Midbrain (tissue), 1 donor: ENCODE measurements at regions not wholly inside any gene's neighbourhood (a gene's known extent, or its start where the extent isn't known, plus 50 kb on each side); places are given as distances from the start of the nearest gene placed in this dataset.
"Not testable (repeated sequence)": the region's sequence is repeated elsewhere in the genome, so short reads cannot be mapped to it uniquely, and the experiment has no call there.

ENCODE experiments used
- DNase-seq: peaks from one replicate; lab custom pipeline; 2025; lab: John Stamatoyannopoulos, UW

GRCh38 chr6:14518515-14519217 lies 401.1 kb downstream of the CD83 start:
- DNase-seq: no peak

- DNase-seq: no peak
Observed at GRCh38 chr6:14520029-14520428, 402.5 kb downstream of the CD83 start.

DNA sequence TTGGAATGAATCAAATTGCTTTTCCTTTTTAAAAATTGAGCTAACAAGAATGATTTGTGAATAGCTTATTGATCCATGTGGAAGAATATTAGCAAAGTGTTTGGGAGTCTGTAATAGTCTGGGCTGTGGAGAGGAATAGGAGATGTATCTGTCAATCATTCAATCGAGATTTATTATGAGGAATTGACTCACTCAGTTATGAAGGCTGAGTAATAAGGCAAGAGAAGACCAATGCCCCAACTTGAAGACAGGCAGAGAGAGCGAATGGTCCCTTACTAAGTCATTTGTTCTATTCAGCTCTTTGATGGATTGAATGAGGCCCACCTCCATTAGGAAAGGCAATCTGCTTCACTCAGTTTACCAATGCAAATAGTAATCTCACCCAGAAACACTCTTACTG lies 403.0 kb downstream of the CD83 start:
- DNase-seq: no peak

DNA sequence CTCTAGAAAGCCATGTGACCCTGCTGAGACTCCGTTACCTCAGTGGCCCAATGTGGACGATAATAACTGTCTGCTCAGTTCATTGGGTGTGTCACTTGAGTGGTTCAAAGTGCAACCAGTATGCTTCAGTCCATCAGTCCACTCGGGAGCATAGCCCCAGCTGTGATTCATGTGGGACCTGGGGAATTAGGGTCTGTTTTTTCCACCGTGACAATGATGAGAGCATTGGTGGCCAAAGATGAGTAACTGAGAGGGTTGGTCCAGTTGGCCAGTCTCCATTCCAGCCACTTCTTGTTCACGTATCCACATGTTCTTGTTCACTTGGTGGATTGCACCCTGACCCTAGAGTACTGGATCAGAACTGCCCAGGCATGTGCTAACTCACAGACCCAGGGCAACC lies 403.6 kb downstream of the CD83 start:
- no peak for DNase-seq

- DNase-seq: not testable (repeated sequence)
Observed at GRCh38 chr6:14521861-14522260, 404.3 kb downstream of the CD83 start.

DNA sequence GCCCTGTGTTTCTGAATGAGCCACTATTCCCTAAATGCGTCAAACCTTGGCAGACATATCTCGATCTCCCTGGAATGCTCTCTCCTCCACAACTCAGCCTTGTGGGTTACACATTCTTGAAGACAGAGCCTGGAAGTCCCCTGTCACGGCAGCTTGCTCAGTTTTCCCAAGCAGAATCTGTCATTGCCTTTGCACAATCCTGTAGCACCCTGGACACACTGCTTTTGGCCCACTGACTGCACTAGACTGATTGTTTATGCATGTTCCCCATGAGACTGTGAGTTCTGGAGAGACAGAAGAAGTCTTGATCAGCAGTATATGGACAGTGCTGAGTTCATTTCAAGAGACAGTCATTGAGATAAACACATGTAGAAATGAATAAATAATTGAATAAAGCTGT lies 406.7 kb downstream of the CD83 start:
- no peak for DNase-seq

- no peak for DNase-seq
Observed at GRCh38 chr6:14530385-14530784, 412.8 kb downstream of the CD83 start.

DNA sequence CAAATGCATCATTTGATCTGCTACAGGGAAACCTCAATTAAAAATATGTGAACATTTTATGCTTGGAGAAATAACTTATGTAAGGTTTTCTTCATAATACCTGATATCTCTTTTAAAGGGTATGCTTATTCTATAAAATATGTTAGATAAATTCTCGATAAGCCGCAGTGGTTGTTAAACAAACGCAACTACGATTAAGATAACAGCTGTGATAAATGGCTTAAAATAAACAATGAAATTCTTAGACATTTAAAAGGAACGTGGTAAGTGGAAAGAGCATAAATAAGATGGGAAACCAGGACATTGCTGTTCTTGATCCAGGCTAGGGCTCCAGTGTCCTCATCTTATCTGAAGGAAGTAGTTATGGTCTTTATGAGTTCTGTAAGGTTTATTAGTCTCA lies 415.9 kb downstream of the CD83 start:
- no peak for DNase-seq

GRCh38 chr6:14537030-14537429 lies 419.5 kb downstream of the CD83 start:
- no peak for DNase-seq

DNA sequence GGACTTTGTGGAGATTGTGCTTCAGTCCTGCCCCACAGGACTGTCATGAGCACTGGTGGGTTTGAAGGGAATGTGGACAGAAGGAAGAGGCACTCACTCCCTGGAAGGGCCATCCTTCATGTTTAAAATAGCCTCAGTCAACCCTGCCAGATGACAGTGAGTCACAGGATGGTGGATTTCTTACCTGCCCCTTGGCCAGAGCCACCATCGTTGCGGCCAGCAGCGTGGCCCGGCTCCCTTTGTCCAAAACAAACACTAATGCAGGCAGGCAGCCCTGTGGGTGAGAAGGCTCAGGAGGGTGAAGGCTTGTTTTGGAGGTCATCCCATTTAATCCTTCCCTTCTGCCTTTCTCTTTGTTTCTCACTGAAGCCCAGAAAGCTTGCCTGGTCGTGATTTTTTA lies 422.7 kb downstream of the CD83 start:
- no peak for DNase-seq

- DNase-seq: no peak
Observed at GRCh38 chr6:14540810-14541540, 423.4 kb downstream of the CD83 start.

GRCh38 chr6:14542670-14543366 lies 425.2 kb downstream of the CD83 start:
- DNase-seq: no peak

- no peak for DNase-seq
Observed at GRCh38 chr6:14543971-14544585, 426.5 kb downstream of the CD83 start.

- DNase-seq: no peak
Observed at GRCh38 chr6:14544666-14545065, 427.1 kb downstream of the CD83 start.

DNA sequence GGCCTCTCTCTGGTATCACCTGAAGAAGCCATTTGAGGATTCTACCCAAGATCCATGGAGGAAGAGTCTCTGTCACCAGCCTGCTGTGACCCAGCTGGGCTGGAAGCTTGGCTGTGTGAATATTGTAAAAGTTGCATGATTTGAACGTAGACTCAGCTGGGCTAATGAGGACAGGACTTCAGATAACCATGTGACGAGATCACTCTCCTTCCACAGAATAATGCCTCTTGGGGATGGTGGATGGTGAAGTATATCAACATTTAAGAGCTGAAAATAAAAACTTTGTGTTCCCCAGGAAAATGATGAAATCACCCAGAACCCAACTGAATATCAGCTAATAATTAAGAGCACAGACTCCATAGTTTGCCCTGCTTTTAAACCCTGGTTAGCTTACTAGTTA lies 427.9 kb downstream of the CD83 start:
- no peak for DNase-seq

DNA sequence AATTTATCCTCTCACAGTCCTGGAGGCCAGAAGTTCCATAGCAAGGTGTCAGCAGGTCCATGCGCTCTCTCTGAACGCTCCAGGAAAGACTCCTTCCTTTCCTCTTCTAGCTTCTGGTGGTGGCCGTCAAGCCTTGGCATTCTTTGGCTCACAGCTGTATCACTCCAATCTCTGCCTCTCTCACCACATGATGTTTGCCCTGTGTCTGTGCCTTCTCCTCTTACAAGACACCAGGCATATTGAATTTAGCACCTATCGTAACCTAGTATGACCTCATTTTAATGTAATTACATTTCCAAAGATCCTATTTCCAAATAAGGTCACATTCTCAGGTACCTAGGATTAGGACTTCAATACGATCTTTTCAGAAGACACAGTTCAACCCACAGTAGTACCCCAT lies 428.5 kb downstream of the CD83 start:
- DNase-seq: no peak

- DNase-seq: no peak
Observed at GRCh38 chr6:14547284-14547998, 429.9 kb downstream of the CD83 start.

- peak; percentile 6 for DNase-seq
Observed at GRCh38 chr6:14549304-14549770, 431.8 kb downstream of the CD83 start.

DNA sequence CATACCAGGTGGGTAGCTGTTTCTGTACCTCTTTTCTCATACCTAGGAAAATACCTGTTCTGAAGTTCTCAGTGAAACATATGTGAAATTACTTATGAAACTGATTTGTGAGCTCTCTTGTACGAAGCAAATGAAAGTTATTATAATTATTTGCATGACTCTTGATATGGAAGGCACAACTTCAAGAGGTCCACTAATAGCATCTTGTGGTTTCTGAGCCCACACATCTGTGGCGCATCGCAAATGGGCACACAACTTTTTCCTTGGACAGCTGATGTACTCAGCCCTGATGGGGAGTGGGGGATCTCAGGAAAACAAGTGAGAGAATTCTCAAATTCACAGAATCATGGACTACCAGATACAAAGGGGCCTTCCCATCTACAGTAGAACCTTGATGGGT lies 432.3 kb downstream of the CD83 start:
- no peak for DNase-seq

- no peak for DNase-seq
Observed at GRCh38 chr6:14550410-14550809, 432.8 kb downstream of the CD83 start.

DNA sequence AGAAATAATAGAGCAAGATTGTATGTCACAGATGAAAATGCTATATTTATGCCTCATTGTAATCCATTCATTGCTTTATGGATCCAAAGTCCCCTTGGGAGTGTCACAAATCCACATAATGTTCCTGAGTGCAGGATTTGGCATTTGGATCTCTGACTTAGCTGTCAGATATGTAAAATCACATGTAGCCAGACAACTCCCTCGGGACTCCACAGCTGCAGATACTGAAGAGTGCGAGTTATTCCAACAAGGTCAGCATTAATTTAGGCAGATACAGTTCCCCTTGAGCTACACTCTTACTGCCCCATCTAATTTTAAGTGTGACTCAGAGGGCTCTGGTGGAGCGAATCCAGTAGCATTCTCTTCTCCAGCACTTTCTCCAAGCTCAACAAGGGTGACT lies 433.2 kb downstream of the CD83 start:
- DNase-seq: no peak

DNA sequence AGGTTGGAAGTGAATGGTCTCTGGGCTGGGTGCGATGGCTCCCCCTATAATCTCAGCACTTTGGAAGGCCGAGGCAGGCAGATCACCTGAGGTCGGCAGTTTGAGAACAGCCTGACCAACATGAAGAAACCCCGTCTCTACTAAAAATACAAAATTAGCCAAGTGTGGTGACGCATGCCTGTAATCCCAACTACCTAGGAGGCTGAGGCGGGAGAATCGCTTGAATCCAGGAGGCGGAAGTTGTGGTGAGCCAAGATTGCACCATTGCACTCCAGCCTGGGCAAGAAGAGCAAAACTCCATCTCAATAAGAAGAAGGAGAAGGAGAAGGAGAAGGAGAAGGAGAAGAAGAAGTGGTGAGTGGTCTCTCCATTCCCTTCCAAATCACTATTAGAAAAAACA lies 434.0 kb downstream of the CD83 start:
- not testable (repeated sequence) for DNase-seq
